ENCODE measurements at regions not wholly inside any gene's neighbourhood (a gene's known extent, or its start where the extent isn't known, plus 50 kb on each side); places are given as distances from the start of the nearest gene placed in this dataset.

GRCh38 chr6:15088904-15089568 is 156.8 kb upstream of the JARID2 start:
- H3K4me1 Mint-ChIP-seq = peaks cover 22% of the 10 kb centered on the region
- H3K9me3 Mint-ChIP-seq = no peaks in the 10 kb centered on the region
- TF ChIP-seq CREM (CRISPR knock-in tag; IDR thresholded peaks at IDR 0.05) (no peak), ZMAT4 (CRISPR knock-in tag; IDR thresholded peaks at IDR 0.05) (no peak), MYBL2 (CRISPR knock-in tag; IDR thresholded peaks at IDR 0.05) (no peak), ZNF232 (CRISPR knock-in tag; IDR thresholded peaks at IDR 0.05) (no peak), JAZF1 (CRISPR knock-in tag; IDR thresholded peaks at IDR 0.05) (no peak), ZNF396 (CRISPR knock-in tag; IDR thresholded peaks at IDR 0.05; ENCODE audit: borderline replicate concordance) (no peak), NR1H2 (CRISPR knock-in tag; IDR thresholded peaks at IDR 0.05) (no peak)
- no peak for ATAC-seq
- ChIA-PET CTCF (no interaction called here), POLR2A (interaction anchor here (0.6 to 0.7 kb wide), 2 partner anchors 48 to 68 kb away, joined by 3 to 5 read pairs; no protein-coding TSS in a partner anchor)
- peaks cover 2% of the 10 kb centered on the region; the same call in 1 of the 2 replicates for H3K27me3 Mint-ChIP-seq (ENCODE audit: low read depth)
- DNase-seq (ENCODE audit: low spot score) = no peak
- H3K4me3 Mint-ChIP-seq = no peak overlapping the region
- no peak overlapping the region for H3K27ac Mint-ChIP-seq
- no peaks in the 10 kb centered on the region for H3K36me3 Mint-ChIP-seq

- H3K4me3 Mint-ChIP-seq = no peak overlapping the region
- no peaks in the 10 kb centered on the region for H3K36me3 Mint-ChIP-seq
- no peak for ATAC-seq
- peaks cover 22% of the 10 kb centered on the region for H3K4me1 Mint-ChIP-seq
- TF ChIP-seq JUN (CRISPR knock-in tag; IDR thresholded peaks at IDR 0.05) = no peak
- no peak for TF ChIP-seq ZMAT4 (CRISPR knock-in tag; IDR thresholded peaks at IDR 0.05)
- no peak for TF ChIP-seq USF2 (CRISPR knock-in tag; IDR thresholded peaks at IDR 0.05)
- TF ChIP-seq GTF2I (CRISPR knock-in tag; conservative IDR thresholded peaks at IDR 0.05) = no peak
- no peak for TF ChIP-seq GABPB1 (CRISPR knock-in tag; IDR thresholded peaks at IDR 0.05)
- no peak for TF ChIP-seq CTCF (IDR thresholded peaks at IDR 0.05)
- no peak for TF ChIP-seq STAT6 (CRISPR knock-in tag; conservative IDR thresholded peaks at IDR 0.05; ENCODE audit: low read depth)
- no peak for TF ChIP-seq FOXJ3 (CRISPR knock-in tag; IDR thresholded peaks at IDR 0.05; ENCODE audit: borderline replicate concordance)
- TF ChIP-seq ATF6 (CRISPR knock-in tag; IDR thresholded peaks at IDR 0.05) = no peak
- no peak for TF ChIP-seq ZNF512 (CRISPR knock-in tag; IDR thresholded peaks at IDR 0.05; ENCODE audit: borderline replicate concordance)
- TF ChIP-seq CDX4 (CRISPR knock-in tag; IDR thresholded peaks at IDR 0.05; ENCODE audit: borderline replicate concordance) = no peak
- no peak for TF ChIP-seq NFE2L1 (CRISPR knock-in tag; IDR thresholded peaks at IDR 0.05)
- no peak for TF ChIP-seq NFATC4 (CRISPR knock-in tag; IDR thresholded peaks at IDR 0.05)
- TF ChIP-seq TEAD1 (CRISPR knock-in tag; IDR thresholded peaks at IDR 0.05) = no peak
- no peak for TF ChIP-seq ZBTB21 (CRISPR knock-in tag; IDR thresholded peaks at IDR 0.05; ENCODE audit: borderline replicate concordance)
- no peak for TF ChIP-seq KAT7 (CRISPR knock-in tag; IDR thresholded peaks at IDR 0.05; ENCODE audit: borderline replicate concordance)
- peaks cover 2% of the 10 kb centered on the region; the same call in 1 of the 2 replicates for H3K27me3 Mint-ChIP-seq (ENCODE audit: low read depth)
- DNase-seq (ENCODE audit: low spot score) = no peak
- CTCF ChIA-PET = interaction anchor here (0.6 kb wide), 1 partner anchor 332 kb away, joined by 5 read pairs; no protein-coding TSS in a partner anchor
- POLR2A ChIA-PET = interaction anchor here (0.6 kb wide), 1 partner anchor 47 kb away, joined by 3 read pairs; no protein-coding TSS in a partner anchor
- no peaks in the 10 kb centered on the region for H3K9me3 Mint-ChIP-seq
- H3K27ac Mint-ChIP-seq = no peak overlapping the region
These were observed 156.2 kb upstream of the JARID2 start for GRCh38 chr6:15089569-15090144.
